ENCODE measurements at regions not wholly inside any gene's neighbourhood (a gene's known extent, or its start where the extent isn't known, plus 50 kb on each side); places are given as distances from the start of the nearest gene placed in this dataset.

DNA sequence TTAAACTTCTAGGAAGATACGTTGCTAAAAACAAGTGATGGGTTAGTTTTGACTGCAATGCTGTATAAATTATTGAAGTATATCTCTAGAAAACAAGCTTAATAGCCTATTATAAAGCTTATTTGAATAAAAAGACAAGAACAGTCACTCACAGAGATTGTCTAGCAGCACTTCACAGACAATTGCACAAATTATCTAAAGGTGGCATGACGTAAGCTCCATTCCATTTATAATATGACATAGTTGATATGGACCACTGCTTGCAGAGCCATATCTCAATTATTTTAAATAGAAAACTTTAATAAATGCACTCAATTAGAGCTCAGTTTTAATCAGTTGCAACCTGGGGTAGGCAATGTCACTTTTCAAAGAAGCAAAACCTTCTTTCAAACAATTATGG is 319.9 kb upstream of the GBE1 start:
- no peak for DNase-seq (ENCODE audit: low read depth)
- no peak for TF ChIP-seq CTCF (IDR thresholded peaks at IDR 0.05; ENCODE audit: low read depth, low read length, missing control alignments)

DNA sequence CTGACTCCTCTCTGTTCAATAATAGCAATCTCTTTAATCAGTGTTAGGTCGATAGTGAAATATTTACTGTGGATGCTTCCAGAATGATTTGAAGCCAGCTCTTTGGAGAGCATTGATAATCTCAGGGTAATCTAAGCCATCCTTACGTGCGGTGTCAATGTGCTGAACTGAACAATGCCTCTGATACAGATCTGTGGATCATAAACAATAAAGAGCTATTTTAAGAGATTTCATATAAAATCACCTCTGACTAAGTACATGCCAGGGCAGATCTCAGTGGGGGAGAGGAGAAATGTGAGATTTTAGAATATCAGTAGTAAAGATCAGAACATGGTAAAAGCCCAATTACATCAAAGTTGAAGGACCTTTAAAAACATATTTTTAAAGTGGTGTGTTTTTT is 319.3 kb upstream of the GBE1 start:
- no peak overlapping the region for H3K4me3 ChIP-seq (ENCODE audit: low read depth, low read length)
- no peak for DNase-seq (ENCODE audit: low read depth)

More for the DNA sequence above, 319.9 kb upstream of the GBE1 start:
- no peak overlapping the region for H3K4me3 ChIP-seq (ENCODE audit: low read depth, low read length)

GRCh38 chr3:82080261-82080660 is 318.8 kb upstream of the GBE1 start:
- DNase-seq (ENCODE audit: low read depth): no peak
- no peak for TF ChIP-seq CTCF (IDR thresholded peaks at IDR 0.05; ENCODE audit: low read depth, low read length, missing control alignments)
- no peak overlapping the region for H3K4me3 ChIP-seq (ENCODE audit: low read depth, low read length)

More for the DNA sequence above, 319.3 kb upstream of the GBE1 start:
- no peak for TF ChIP-seq CTCF (IDR thresholded peaks at IDR 0.05; ENCODE audit: low read depth, low read length, missing control alignments)

DNA sequence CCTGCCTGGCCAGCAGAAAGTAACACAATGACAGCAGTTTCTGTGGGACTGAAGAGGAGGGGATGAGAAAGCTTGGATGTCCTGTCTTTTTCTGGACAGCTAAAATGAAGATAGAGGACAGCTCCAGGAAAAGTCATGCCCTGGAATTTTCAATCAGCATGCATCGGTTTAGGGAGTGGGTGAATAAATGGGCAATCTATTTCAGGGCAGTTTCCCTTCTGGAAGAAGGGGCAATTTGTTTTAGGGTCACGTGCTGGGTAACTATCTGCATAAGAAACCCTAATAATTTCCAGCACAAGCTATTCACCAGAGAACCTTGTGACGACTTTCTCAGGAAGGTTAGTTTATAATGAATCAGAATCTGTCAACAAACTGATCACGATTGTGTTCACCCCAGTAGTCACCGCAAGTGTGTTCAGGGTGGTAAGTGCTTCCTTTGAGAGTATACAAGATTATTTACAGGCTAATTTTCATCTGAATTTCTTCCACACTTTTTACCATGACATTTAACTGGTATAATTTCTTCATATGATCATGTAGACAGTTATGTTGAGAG is 318.0 kb upstream of the GBE1 start:
- no peak for DNase-seq (ENCODE audit: low read depth)
- H3K4me3 ChIP-seq (ENCODE audit: low read depth, low read length): no peak overlapping the region
- no peak for TF ChIP-seq CTCF (IDR thresholded peaks at IDR 0.05; ENCODE audit: low read depth, low read length, missing control alignments)

- no peak for DNase-seq (ENCODE audit: low read depth)
- H3K4me3 ChIP-seq (ENCODE audit: low read depth, low read length): no peak overlapping the region
- no peak for TF ChIP-seq CTCF (IDR thresholded peaks at IDR 0.05; ENCODE audit: low read depth, low read length, missing control alignments)
Measured at GRCh38 chr3:82078246-82078645, 316.8 kb upstream of the GBE1 start.

GRCh38 chr3:82067420-82067819 is 306.0 kb upstream of the GBE1 start:
- H3K4me3 ChIP-seq (ENCODE audit: low read depth, low read length): no peak overlapping the region
- no peak for TF ChIP-seq CTCF (IDR thresholded peaks at IDR 0.05; ENCODE audit: low read depth, low read length, missing control alignments)
- DNase-seq (ENCODE audit: low read depth): no peak

DNA sequence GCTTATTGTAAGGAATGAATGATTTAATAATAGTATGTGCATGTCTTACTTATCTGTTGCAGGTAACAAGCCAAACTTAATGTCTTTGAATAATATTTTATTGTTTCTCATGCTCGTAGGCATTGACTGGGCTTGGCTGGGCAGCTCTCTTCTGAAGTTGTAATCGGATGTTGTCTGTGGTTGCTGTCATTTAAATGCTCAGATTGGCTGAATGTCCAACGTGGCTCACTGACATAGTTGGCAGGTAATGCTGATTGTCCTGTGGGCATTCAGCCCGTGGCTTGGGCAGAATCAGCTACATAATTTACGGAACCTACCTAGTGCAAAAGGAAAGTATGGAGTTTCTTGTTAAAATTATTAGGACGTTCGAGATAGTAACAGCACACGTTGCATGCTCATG is 297.4 kb upstream of the GBE1 start:
- DNase-seq (ENCODE audit: low read depth): no peak
- TF ChIP-seq CTCF (IDR thresholded peaks at IDR 0.05; ENCODE audit: low read depth, low read length, missing control alignments): no peak
- H3K4me3 ChIP-seq (ENCODE audit: low read depth, low read length): no peak overlapping the region

All from GM12864 (cell line).